PC-3 (cell line): ENCODE measurements at regions not wholly inside any gene's neighbourhood (a gene's known extent, or its start where the extent isn't known, plus 50 kb on each side); places are given as distances from the start of the nearest gene placed in this dataset.

Experiments
- CTCF ChIP-seq: fragments of 300-600 bp; sonication (generic); conservative IDR thresholded peaks from 2 replicates; pipeline ENCODE4 v1.5.1; 2017; ENCODE audit warnings: antibody characterized with exemption, low read depth, mild to moderate bottlenecking, low read length
- EZH2phosphoT487 ChIP-seq: fragments of 300-600 bp; sonication (generic); IDR thresholded peaks from 2 replicates; pipeline ENCODE4 v1.6.1; 2018; ENCODE audit warnings: mild to moderate bottlenecking, antibody characterized with exemption, low read length, borderline replicate concordance

DNA sequence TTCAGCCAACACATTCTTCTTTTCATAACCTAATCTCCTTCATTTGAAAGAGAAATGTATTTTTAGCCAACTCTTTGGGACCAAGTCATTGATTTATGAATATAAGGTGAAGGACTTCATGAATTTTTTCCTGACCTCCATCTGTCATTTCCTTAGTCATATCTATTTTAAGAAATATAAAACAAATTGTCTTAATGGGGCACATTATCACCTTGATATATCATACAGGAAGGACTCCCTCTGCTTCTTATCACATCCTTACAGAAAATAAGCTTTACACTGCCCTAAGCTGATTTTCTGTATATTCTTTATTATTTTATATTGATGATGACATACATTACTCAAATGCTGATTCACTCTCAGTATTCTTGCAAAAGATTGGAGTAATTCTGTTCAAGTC lies 1076.2 kb downstream of the TDRD15 start:
- no peak for TF ChIP-seq CTCF
- no peak for TF ChIP-seq EZH2phosphoT487
